ENCODE measurements at regions not wholly inside any gene's neighbourhood (a gene's known extent, or its start where the extent isn't known, plus 50 kb on each side); places are given as distances from the start of the nearest gene placed in this dataset.

GRCh38 chr4:32790803-32791202 lies 2070.6 kb downstream of the PCDH7 start:
- TF ChIP-seq, protein P1, sequence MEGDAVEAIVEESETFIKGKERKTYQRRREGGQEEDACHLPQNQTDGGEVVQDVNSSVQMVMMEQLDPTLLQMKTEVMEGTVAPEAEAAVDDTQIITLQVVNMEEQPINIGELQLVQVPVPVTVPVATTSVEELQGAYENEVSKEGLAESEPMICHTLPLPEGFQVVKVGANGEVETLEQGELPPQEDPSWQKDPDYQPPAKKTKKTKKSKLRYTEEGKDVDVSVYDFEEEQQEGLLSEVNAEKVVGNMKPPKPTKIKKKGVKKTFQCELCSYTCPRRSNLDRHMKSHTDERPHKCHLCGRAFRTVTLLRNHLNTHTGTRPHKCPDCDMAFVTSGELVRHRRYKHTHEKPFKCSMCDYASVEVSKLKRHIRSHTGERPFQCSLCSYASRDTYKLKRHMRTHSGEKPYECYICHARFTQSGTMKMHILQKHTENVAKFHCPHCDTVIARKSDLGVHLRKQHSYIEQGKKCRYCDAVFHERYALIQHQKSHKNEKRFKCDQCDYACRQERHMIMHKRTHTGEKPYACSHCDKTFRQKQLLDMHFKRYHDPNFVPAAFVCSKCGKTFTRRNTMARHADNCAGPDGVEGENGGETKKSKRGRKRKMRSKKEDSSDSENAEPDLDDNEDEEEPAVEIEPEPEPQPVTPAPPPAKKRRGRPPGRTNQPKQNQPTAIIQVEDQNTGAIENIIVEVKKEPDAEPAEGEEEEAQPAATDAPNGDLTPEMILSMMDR (IDR thresholded peaks at IDR 0.05 in 2 of 3, conservative IDR thresholded peaks at IDR 0.05 in 1 of 3; ENCODE audit: borderline replicate concordance in 1 of 3, insufficient read depth in 1 of 3, low read depth in 2 of 3, low read length in 2 of 3), result no peak
- TF ChIP-seq RAD21 (IDR thresholded peaks at IDR 0.05; ENCODE audit: low read depth), result no peak

All from HCT116 (cell line).